HL-60 (cell line): ENCODE measurements at regions not wholly inside any gene's neighbourhood (a gene's known extent, or its start where the extent isn't known, plus 50 kb on each side); places are given as distances from the start of the nearest gene placed in this dataset.

Source experiments
- DNase-seq, 2 experiments: peaks; one replicate each; pipeline ENCODE4 v3.0.0-alpha.2; 2010 to 2020; ENCODE audit warnings: low read depth in 1 of 2, low spot score in 1 of 2
- H3K27ac ChIP-seq: fragments of 250-450 bp; sonication (Bioruptor Pico); replicated peaks from 2 replicates; pipeline ENCODE4 v1.5.1; 2020; ENCODE audit warnings: mild to moderate bottlenecking, moderate library complexity
- H3K27me3 ChIP-seq: fragments of 250-450 bp; sonication (Bioruptor Pico); 2 replicates; pipeline ENCODE4 v1.5.1; 2021; ENCODE audit warnings: mild to moderate bottlenecking, moderate library complexity; ENCODE audit not compliant: insufficient read depth, poor library complexity, severe bottlenecking
- H3K4me3 ChIP-seq: replicated peaks from 2 replicates; pipeline ENCODE4 v1.5.1; 2011; ENCODE audit warnings: mild to moderate bottlenecking, control low read depth, low read length; ENCODE audit not compliant: insufficient read depth
- GABPA ChIP-seq: IDR thresholded peaks from 2 replicates; pipeline ENCODE4 v1.6.1; 2012; ENCODE audit warnings: low read depth
- POLR2AphosphoS5 ChIP-seq: IDR thresholded peaks from 2 replicates; pipeline ENCODE4 v1.6.1; 2012; ENCODE audit warnings: low read depth
- SPI1 ChIP-seq: IDR thresholded peaks from 2 replicates; pipeline ENCODE4 v1.6.1; 2012; ENCODE audit warnings: low read depth, mild to moderate bottlenecking, borderline replicate concordance
- TF ChIP-seq, protein P1 (sequence below): IDR thresholded peaks from 2 replicates; pipeline ENCODE4 v1.6.1; 2012; ENCODE audit warnings: low read depth; ENCODE audit not compliant: insufficient replicate concordance
- TF ChIP-seq, protein P2 (sequence below): IDR thresholded peaks from one replicate; pipeline ENCODE4 v1.5.1; 2011; ENCODE audit warnings: low read length, control low read depth, inconsistent platforms; ENCODE audit not compliant: insufficient read depth

DNA sequence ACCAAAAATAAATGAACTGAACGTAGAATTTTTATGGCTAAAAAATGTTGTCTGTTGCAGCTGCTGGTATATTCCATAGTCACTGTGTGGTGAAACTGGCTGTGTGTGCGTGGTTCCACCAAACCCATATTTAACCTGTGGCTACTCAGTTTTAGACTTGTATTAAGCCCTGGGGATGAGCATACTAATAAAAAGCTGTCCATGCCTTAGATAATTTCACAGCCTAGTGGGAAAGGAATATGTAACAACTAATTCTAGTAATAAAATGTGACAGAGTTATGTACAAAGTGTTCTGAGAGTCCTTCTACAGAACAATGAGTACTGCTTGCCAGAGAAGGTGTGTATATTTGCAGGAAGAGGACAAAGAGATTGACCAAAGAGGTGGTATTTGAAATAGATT is 125.5 kb downstream of the TMTC3 start:
- no peak for DNase-seq
- Histone ChIP-seq H3K4me3 (no peak overlapping the region), H3K27me3 (no peaks in the 10 kb centered on the region), H3K27ac (no peak overlapping the region)
- TF ChIP-seq, protein P1, sequence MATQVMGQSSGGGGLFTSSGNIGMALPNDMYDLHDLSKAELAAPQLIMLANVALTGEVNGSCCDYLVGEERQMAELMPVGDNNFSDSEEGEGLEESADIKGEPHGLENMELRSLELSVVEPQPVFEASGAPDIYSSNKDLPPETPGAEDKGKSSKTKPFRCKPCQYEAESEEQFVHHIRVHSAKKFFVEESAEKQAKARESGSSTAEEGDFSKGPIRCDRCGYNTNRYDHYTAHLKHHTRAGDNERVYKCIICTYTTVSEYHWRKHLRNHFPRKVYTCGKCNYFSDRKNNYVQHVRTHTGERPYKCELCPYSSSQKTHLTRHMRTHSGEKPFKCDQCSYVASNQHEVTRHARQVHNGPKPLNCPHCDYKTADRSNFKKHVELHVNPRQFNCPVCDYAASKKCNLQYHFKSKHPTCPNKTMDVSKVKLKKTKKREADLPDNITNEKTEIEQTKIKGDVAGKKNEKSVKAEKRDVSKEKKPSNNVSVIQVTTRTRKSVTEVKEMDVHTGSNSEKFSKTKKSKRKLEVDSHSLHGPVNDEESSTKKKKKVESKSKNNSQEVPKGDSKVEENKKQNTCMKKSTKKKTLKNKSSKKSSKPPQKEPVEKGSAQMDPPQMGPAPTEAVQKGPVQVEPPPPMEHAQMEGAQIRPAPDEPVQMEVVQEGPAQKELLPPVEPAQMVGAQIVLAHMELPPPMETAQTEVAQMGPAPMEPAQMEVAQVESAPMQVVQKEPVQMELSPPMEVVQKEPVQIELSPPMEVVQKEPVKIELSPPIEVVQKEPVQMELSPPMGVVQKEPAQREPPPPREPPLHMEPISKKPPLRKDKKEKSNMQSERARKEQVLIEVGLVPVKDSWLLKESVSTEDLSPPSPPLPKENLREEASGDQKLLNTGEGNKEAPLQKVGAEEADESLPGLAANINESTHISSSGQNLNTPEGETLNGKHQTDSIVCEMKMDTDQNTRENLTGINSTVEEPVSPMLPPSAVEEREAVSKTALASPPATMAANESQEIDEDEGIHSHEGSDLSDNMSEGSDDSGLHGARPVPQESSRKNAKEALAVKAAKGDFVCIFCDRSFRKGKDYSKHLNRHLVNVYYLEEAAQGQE = no peak
- TF ChIP-seq SPI1 = no peak

DNA sequence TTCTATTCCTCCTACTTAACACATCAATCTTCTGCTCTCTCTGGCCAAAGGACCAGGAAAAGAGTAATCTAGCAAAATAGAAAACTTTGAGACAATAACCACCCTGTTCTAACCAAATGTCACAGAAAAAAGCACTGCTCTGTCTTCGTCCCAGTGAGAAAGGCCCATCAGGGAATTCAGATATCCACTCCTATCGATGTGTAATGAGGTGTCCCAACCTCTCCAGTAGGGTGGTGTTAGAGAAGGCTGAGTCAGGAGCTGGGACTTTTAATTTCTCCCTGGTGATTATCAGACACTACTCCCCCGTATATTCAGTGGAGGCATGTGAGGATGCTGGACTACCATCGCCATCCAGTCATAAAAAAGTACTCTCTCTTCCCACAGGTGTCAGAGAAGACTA is 130.3 kb downstream of the TMTC3 start:
- TF ChIP-seq, protein P2, sequence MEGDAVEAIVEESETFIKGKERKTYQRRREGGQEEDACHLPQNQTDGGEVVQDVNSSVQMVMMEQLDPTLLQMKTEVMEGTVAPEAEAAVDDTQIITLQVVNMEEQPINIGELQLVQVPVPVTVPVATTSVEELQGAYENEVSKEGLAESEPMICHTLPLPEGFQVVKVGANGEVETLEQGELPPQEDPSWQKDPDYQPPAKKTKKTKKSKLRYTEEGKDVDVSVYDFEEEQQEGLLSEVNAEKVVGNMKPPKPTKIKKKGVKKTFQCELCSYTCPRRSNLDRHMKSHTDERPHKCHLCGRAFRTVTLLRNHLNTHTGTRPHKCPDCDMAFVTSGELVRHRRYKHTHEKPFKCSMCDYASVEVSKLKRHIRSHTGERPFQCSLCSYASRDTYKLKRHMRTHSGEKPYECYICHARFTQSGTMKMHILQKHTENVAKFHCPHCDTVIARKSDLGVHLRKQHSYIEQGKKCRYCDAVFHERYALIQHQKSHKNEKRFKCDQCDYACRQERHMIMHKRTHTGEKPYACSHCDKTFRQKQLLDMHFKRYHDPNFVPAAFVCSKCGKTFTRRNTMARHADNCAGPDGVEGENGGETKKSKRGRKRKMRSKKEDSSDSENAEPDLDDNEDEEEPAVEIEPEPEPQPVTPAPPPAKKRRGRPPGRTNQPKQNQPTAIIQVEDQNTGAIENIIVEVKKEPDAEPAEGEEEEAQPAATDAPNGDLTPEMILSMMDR = no peak
- TF ChIP-seq, protein P1 = no peak
- TF ChIP-seq SPI1 (no peak), GABPA (no peak), POLR2AphosphoS5 (no peak)
- DNase-seq = no peak
- no peak overlapping the region for H3K4me3 ChIP-seq
- no peaks in the 10 kb centered on the region for H3K27me3 ChIP-seq
- no peak overlapping the region for H3K27ac ChIP-seq

DNA sequence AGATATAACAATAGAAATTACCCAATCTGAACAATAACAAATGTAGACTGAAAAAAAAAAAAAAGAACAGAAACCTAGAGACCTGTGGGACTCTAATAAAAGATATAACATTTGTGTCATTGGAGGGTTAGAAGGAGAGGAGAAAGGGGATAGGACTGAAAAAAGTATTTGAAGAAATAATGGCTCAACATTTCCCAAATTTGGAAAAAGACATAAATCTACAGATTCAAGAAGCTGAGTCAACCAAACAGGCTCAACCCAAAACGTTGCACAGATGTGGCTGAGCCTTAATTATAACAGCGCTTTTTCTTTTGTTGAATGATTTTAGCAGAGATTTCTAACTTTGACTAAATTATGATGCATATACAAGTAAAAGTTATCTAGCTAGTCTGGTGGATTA is 131.3 kb downstream of the TMTC3 start:
- no peaks in the 10 kb centered on the region for H3K27me3 ChIP-seq
- no peak overlapping the region for H3K4me3 ChIP-seq
- DNase-seq = no peak
- TF ChIP-seq, protein P1 = no peak
- TF ChIP-seq POLR2AphosphoS5 (no peak), SPI1 (no peak), GABPA (no peak)
- TF ChIP-seq, protein P2 = no peak
- no peak overlapping the region for H3K27ac ChIP-seq

DNA sequence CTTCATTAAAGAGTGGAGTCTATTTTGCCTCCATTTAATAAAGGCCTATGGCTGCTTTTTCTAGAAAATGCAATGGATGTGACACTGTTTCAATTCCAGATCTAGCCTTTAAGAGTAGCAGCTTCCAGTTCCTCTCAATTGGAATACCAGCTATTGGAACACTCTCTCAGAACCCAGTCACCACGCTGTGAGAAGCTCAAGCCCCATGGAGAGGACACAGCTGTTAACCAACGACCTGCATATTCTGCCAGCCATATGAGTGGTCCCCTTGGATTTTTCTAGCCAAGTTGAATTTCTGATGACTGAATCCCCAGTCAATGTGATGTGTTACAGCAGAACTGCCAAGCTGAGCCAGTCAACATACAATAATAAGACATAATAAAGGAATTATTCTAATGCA is 131.8 kb downstream of the TMTC3 start:
- no peak overlapping the region for H3K4me3 ChIP-seq
- no peak for TF ChIP-seq SPI1

More for the DNA sequence above, 131.8 kb downstream of the TMTC3 start:
- DNase-seq = no peak
- Histone ChIP-seq H3K27me3 (no peaks in the 10 kb centered on the region), H3K27ac (no peak overlapping the region)
